ENCODE measurements at regions not wholly inside any gene's neighbourhood (a gene's known extent, or its start where the extent isn't known, plus 50 kb on each side); places are given as distances from the start of the nearest gene placed in this dataset.

DNA sequence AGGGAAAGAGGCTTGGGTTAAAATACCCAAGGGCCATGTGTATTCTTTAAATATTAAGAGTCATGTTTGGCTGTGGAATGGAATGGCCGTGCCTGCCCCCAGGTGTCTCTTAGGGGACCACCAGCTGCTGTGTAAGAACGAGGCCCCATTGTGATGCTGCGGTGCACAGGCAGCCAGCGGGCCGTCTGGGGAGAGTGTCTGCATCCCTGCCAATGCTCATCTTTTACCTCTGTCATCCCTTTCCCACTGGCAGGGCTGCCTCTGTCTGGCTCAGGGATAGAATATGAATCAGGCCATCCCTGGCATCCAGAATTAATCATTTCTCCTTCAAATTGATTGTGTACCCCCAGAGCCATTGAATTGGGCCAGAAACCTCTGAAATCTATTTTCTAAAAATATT lies 137.8 kb upstream of the GALNT17 start:
- no peak for DNase-seq

DNA sequence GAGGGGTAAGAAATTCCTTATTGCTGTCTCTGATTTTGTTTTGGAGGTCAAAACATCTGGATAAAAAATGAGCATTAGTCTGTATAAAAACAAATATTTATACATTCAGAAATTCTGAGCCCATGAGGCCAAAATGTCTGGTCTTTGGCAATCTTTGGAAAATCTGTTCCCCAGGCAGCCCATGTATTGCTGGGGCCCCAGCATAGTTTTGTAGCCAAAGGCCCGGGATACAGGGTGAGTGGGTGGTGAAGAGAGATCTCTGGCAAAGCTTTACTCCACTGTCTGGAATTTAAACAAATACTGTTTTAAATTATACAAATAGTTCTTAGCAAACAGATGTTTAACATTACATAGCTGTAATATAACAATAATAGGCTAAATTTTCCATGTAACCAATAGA lies 134.7 kb upstream of the GALNT17 start:
- no peak for DNase-seq

DNA sequence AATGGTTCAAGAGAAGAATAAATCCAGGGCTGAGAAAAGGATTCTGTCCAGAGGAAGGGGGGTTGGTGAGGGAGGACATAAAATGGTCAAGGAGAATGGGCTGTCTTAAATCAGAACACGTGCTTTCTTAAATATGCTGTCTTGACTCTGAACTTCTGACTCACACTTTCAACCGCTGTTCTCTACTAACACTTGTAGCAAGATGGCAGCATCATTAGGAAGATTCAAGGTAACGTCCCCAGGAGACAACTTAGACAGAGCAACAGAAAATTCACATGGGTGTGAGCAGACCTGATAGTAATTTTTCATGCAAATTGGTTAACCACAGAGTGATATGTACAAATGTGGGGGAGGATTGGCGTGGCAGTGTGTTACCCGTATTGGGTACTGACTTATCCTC lies 126.8 kb upstream of the GALNT17 start:
- no peak for DNase-seq

DNA sequence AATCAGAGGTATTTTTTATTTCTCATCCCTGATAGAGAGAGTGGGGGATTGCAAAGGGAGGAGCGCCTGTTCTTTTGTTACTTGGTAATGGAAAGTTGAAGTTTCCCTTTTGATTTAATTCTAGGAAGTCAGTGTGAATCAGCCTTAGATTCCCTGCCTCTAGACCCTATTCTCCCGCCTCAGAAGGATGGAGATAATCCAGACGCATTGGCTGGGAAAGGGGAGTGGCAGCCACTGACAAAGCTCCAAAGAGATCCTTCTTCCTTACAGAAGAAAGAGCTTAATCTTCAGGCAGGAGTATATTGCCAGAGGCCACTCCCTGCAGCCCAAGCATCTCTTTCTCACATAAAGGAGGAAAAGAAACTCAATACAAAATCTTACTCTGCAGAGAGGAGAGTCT lies 122.3 kb upstream of the GALNT17 start:
- no peak for DNase-seq

DNA sequence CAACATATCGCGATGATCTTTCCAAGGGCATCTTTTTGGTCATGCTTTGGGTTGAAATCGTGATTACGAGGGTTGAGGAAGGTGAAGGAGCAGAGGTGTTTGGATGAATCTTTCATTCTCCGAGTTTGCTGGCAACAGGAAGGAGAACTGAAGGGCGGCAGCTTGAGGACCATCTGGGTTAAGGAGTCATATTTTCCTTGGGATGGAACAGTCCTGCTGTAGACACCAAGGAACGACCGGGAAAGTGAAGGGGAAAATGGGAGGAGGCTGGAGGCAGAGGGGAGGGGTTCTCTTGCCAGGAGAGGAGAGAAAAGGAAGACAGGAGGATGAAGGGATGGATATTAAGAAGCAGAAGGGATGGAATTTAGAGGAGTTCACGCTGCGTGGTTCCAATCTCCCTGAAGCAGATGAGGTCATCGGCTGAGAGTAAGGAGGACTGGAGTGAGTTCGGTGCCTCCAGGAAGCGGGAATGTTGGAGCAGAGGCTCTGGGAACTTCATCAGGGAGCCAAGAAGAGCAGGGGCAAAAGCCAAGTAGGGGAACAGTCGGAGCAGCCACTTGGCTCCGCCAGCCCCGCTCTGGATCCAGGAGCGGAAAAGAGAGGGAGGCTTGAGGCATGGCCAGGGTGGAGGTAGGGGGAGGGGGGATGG lies 116.6 kb upstream of the GALNT17 start:
- DNase-seq = no peak

DNA sequence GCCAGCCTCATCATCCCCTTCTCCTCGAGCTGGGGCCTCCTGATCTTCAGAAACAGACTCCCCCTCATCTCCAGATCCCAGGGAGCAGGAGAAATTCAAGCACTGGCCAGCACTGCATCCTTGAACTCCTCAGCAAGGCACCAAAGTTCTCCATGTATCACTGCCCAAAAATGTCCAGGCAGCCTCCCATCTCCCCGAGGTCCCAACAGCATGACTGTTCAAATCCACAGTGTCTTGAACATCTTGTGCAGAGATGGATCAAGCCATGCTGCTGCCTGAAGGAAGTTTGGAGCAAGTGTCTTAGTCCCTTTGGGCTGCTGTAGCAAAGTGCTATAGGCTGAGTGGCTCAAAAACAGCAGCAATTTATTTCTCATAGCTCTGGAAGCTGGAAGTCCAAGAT lies 115.5 kb upstream of the GALNT17 start:
- DNase-seq = no peak

DNA sequence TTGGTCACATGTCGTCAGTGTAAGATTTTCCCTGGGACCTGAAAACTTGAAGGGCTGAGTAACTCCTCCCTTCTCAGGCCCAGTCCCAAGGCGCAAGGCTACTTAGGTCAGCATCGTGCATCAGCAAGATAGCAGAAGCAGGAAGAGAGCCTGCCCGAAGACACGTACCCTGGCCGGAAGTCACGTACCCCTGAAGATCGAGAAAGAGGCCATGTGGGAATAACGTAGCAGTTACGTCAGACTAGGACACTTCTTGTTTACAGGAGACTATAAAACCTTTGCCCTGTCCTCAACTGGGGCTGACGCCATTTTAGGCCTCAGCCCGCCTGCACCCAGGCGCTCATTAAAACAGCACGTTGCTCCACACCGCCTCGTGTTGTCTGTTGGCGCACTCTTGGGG lies 114.3 kb upstream of the GALNT17 start:
- DNase-seq = no peak

DNA sequence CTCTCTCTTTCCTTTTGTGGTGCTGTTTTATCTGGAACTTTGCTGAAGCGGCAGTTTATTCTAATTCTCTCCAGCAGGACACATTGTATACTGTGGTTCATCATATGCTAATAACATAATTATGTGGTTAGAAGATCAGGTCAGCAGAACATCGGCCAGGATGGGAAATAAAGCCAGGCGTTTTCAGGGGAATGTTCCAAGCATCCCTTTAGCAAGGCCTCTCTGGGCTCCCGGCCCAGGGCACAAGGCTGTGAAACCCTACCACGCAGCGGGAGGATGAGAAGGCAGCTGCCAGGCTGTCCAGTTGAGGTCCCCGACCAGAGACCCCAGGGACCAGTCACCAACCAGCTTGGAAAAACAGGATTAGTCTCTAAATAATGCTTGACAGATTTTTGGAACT lies 112.2 kb upstream of the GALNT17 start:
- no peak for DNase-seq

DNA sequence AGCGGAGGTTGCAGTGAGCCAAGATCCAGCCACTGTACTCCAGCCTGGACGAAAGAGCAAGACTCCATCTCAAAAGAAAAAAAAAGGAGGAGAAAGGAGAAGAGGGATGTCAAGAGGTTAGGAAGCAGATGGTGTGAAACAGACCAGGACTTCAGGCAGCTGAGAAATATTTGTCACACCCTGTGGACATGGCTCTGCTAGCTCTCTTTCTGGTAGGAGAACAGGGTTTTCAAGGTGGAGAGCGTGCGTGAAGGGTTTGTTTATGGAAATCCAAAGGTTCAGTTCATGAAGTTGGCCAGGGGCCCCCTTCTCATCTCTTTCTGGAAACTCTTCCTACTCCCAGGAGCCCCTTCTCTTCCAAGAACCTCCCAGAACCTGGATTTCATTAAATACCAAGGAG lies 110.8 kb upstream of the GALNT17 start:
- no peak for DNase-seq

DNA sequence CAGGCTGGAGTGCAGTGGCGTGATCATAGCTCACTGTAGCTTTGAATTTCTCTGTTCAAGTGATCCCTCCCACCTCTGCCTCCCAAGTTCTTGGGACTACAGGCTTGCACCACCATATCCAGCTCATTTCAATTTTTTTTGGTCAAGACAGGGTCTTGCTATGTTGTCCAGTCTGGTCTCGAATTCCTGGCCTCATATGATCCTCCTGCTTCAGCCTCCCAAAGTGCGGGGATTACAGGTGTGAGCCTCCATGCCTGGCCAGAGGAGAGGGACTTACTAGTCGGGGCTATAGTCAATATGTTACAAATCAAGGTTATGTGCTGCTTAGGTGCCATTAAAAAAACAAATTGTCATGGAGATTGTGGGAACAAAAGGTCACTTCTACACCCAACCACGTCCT lies 105.3 kb upstream of the GALNT17 start:
- DNase-seq = no peak

DNA sequence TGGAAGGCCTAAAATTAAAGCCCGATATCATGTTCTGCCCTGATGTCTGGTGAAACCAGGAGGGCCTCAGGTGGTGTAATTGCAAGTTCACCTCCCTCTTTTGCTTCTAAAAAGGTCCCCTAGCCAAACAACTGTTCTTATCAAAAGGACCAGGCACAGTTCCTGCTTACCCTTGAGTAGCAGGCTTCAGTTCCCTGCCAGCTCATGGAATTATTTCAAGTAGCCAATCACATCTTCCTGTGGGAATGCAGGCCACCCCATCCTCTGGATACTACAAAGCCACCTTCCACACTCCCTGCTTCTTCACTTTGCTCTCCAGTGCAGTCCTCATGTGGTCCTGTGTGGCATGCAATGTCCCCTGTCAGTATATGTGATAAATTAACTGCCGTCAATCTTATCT lies 97.7 kb upstream of the GALNT17 start:
- no peak for DNase-seq

DNA sequence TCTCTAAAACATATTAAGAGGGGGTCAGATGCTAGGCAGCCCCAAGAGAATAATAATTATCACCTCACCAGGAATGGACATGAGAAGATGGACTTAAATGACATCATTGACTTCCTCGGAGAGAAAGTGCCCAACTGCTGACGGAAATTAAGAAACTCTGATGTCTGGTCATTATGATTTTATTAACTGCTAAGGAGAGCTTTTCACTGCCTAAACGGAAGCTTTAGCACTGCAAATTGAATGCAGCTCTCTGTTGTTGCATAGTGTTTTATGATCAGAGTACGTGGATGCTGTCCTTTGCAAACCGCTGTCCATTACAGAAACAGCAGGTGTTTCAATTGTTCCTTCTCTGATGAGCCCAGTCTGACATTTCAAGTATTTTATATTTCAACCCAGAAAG lies 89.4 kb upstream of the GALNT17 start:
- DNase-seq = no peak

DNA sequence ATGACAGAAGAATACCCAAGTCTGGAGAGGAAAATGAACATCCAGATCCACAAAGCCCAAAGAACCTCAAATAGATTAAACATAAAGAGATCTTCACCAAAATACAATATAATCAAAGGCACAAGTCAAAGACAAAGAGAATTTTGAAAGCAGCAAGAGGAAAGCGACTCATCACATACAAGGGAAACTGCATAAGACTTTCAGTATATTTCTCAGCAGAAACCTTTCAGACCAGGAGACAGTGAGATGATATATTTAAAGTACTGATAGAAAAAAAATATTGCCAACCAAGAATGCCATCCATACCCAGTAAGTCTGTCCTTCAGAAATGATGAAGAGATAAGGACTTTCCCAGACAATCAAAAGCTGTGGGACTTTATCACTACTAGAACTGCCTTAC lies 81.5 kb upstream of the GALNT17 start:
- DNase-seq = no peak

DNA sequence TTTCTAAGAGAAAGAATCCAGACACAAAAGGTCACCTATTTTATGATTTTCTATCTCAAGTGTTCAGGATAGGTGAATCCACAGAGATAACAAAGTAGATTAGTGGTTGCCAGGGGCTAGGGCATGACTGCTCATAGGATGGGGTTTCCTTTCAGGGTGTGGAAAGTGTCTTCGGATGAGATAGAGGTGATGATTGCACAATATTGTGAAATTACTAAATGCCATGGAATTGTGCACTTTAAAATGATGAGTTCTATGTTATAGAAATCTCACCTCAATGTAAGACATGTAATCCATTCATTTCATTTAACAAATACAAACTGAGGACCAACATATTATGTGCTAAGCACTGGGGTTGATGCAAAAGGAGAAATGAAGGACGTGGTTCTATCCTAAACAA lies 76.4 kb upstream of the GALNT17 start:
- DNase-seq = no peak

DNA sequence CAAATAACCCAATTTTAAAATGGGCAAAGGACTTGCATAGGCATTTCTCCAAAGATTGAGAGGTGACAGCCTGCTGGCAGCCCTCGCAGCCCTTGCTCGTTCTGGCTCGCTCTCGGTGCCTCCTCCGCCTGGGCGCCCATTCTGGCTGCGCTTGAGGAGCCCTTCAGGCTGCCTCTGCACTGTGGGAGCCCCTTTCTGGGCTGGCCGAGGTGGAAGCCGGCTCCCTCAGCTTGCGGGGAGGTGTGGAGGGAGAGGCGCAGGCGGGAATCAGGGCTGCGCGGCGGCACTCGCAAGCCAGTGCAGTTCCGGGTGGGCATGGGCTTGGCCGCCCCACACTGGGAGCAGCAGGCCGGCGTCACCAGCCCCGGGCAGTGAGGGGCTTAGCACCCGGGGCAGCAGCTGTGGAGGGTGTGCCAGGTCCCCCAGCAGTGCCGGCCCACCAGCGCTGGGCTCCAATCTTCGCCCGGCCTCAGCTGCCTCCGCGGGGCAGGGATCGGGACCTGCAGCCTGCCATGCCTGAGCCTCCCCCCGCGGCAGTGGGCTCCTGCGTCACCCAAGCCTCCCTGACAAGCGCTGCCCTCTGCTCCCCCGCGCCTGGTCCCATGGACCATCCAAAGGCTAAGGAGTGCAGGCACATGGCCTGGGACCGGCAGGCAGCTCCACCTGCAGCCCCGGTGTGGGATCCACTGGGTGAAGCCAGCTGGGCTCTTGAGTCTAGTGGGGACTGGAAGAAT lies 54.0 kb upstream of the GALNT17 start:
- no peak for DNase-seq

All from MV-4-11 (cell line).